Ascending aorta (tissue), 2 donors: ENCODE measurements at regions not wholly inside any gene's neighbourhood (a gene's known extent, or its start where the extent isn't known, plus 50 kb on each side); places are given as distances from the start of the nearest gene placed in this dataset.
A peak's percentile ranks its signal among the peaks of the same experiment; 100 is the strongest.

Experiments
- DNase-seq, 2 donors: peaks; one replicate each; pipeline ENCODE4 v3.0.0-alpha.2; 2019; ENCODE audit warnings: low spot score in 2 of 2
- H3K27ac ChIP-seq, 2 donors: fragments of 200-600 bp; sonication (generic); one replicate each; pipeline ENCODE4 v1.5.1; 2016 to 2017; ENCODE audit warnings: mild to moderate bottlenecking in 1 of 2
- H3K27me3 ChIP-seq: fragments of 200-600 bp; sonication (generic); one replicate; pipeline ENCODE4 v1.5.1; 2017
- H3K36me3 ChIP-seq, 2 donors: fragments of 200-600 bp; sonication (generic); one replicate each; pipeline ENCODE4 v1.5.1; 2016
- H3K4me1 ChIP-seq, 2 donors: fragments of 200-600 bp; sonication (generic); one replicate each; pipeline ENCODE4 v1.5.1; 2016 to 2017; ENCODE audit warnings: mild to moderate bottlenecking in 1 of 2
- H3K4me3 ChIP-seq, 2 donors: fragments of 200-600 bp; sonication (generic); one replicate each; pipeline ENCODE4 v1.5.1; 2016 to 2017; ENCODE audit warnings: mild to moderate bottlenecking in 1 of 2
- H3K9me3 ChIP-seq, 2 donors: fragments of 200-600 bp; sonication (generic); one replicate each; pipeline ENCODE4 v1.5.1; 2016
- CTCF ChIP-seq, 3 experiments: fragments of 200-600 bp in 2 of 3; fragments of 450-650 bp in 1 of 3; sonication (generic) in 2 of 3; IDR thresholded peaks; one replicate each; pipeline ENCODE4 v1.5.1; 2016 to 2019; ENCODE audit warnings: antibody characterized with exemption in 3 of 3, mild to moderate bottlenecking in 1 of 3, moderate library complexity in 1 of 3
- intact Hi-C: fragments of 100-400 bp; cut with DNase I; formaldehyde crosslinking; loops from one replicate; pipeline ENCODE4 v1.15.1; 2023

DNA sequence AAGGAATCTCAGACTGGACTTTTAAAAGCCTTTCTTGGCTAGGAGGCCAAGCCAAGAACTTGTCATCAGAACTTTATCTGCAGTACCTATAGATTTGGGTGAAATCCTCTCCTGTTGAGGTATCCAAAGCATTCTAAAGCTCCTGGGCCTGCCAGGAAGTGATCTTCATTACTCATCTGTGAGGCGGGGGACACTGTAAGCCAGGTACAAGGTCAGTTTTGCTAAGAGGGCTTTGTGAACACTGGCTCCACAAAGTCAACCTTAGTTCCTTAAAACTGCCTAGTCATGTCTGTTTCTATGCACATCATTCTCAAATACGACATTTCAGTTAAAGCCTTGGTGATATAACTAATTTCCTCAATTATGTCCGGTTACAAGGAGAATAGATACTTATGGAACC lies 236.7 kb downstream of the PIK3R1 start:
- no peak for TF ChIP-seq CTCF (IDR thresholded peaks at IDR 0.05)
- Histone ChIP-seq H3K9me3 (no peaks in the 10 kb centered on the region), H3K27me3 (no peaks in the 10 kb centered on the region), H3K4me1 (peaks cover 0 to 5% of the 10 kb centered on the region in 2 donors), H3K27ac (no peak overlapping the region), H3K4me3 (no peak overlapping the region), H3K36me3 (no peaks in the 10 kb centered on the region)
- intact Hi-C loops, result loop anchor here (10.0 kb wide), 1 partner anchor 1187 kb away; no protein-coding TSS in a partner anchor
- no peak for DNase-seq

- no peak for DNase-seq
- no peaks in the 10 kb centered on the region for H3K36me3 ChIP-seq
- no peak overlapping the region for H3K27ac ChIP-seq
- H3K4me1 ChIP-seq, result peaks cover 0 to under 1% of the 10 kb centered on the region in 2 donors
- intact Hi-C loops, result loop anchor here (10.0 kb wide), 1 partner anchor 1189 kb away; no protein-coding TSS in a partner anchor
- no peak overlapping the region for H3K4me3 ChIP-seq
- H3K27me3 ChIP-seq, result no peaks in the 10 kb centered on the region
- H3K9me3 ChIP-seq, result no peaks in the 10 kb centered on the region
- no peak for TF ChIP-seq CTCF (IDR thresholded peaks at IDR 0.05)
Observed at GRCh38 chr5:68454172-68454571, 238.6 kb downstream of the PIK3R1 start.

DNA sequence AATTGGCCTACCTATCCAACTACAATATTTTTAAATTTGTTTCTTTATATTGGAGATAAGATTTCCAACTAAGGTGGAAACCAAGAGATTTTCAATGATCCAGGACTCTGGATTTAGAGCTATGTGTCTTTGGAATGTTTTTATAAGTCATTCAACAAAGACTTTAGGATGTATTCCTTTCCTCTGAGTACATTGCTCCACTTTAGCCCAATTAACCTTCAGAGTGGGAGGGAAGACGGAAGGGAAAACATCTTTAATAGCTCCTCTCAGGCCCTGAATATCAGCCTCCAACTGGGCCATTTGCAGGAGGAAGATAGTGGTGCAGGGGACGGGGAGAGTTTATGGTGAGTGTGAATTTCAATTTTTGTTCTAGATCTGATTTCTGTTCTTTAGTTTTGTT lies 239.2 kb downstream of the PIK3R1 start:
- Histone ChIP-seq H3K4me3 (no peak overlapping the region), H3K27me3 (no peaks in the 10 kb centered on the region), H3K4me1 (no peaks in the 10 kb centered on the region), H3K36me3 (no peaks in the 10 kb centered on the region), H3K27ac (no peak overlapping the region), H3K9me3 (no peaks in the 10 kb centered on the region)
- intact Hi-C loops, result loop anchor here (10.0 kb wide), 1 partner anchor 1190 kb away; no protein-coding TSS in a partner anchor
- no peak for TF ChIP-seq CTCF (IDR thresholded peaks at IDR 0.05)
- DNase-seq, result no peak

DNA sequence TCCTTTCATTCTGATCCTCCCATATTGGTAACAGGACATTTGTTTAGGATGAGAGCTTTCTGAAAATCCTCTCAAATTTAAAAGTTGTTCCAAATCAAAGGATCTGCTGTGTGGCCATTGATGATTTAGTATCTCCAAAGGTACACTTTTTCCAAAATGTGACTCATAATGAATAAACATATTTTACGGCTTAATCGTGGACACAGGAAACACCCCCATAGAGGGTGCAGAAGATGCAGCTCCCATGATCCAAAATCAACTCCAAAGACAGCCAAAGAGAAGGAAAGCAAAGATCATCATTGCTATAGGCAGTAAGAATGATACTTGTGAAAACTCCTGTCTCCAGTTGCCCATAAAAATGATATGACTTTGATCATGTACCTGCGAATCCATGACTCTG lies 239.7 kb downstream of the PIK3R1 start:
- intact Hi-C loops, result loop anchor here (10.0 kb wide), 1 partner anchor 1190 kb away; no protein-coding TSS in a partner anchor
- no peak overlapping the region for H3K27ac ChIP-seq

DNA sequence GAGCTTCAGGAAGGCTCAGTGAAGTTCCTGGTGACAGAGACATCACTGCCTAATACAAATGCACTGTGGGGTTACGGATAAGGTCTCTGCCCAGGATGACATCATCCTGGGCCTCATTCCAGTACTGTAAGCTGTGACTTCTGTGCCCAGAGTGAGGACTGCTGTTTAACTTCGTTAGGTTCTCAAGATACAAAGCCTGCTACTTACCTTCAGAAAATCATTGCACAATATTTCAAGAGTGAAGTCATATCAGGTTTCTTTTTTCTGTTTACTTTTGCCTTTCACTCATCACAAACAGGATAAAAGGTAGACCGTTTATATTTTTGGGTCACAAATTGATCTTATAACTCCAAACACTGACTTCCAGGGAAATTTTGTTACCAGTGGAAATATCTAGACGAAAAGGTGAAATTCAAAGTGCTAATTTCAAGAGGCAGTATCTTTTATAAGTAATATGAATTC lies 241.2 kb downstream of the PIK3R1 start:
- Histone ChIP-seq H3K9me3 (no peaks in the 10 kb centered on the region), H3K27ac (no peak overlapping the region), H3K4me3 (no peak overlapping the region), H3K36me3 (no peaks in the 10 kb centered on the region), H3K4me1 (no peaks in the 10 kb centered on the region), H3K27me3 (no peaks in the 10 kb centered on the region)
- TF ChIP-seq CTCF (IDR thresholded peaks at IDR 0.05), result no peak
- intact Hi-C loops, result loop anchor here (10.0 kb wide), 1 partner anchor 1192 kb away; no protein-coding TSS in a partner anchor
- DNase-seq, result peak in 1 of 2 donors; percentile 66

More for the DNA sequence above, 239.7 kb downstream of the PIK3R1 start:
- no peak for TF ChIP-seq CTCF (IDR thresholded peaks at IDR 0.05)
- H3K27me3 ChIP-seq, result no peaks in the 10 kb centered on the region
- no peak overlapping the region for H3K4me3 ChIP-seq
- no peaks in the 10 kb centered on the region for H3K4me1 ChIP-seq
- H3K36me3 ChIP-seq, result no peaks in the 10 kb centered on the region
- no peaks in the 10 kb centered on the region for H3K9me3 ChIP-seq
- no peak for DNase-seq

DNA sequence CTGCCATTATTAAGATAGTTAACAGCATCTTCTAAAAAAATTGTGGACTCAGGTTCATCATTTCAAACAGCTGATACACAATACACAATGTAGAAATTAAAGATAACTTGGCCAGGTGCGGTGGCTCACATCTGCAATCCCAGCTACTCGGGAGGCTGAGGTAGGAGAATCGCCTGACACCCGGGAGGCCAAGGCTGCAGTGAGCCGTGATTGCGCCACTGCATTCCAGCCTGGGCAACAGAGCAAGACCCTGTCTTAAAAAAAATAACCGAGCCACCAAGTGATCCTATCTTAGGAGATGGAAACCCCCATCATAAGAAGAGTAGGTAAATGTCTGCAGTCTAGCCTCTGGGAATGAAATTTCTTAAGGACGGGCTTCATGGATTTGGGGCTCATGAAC lies 241.7 kb downstream of the PIK3R1 start:
- Histone ChIP-seq H3K27me3 (no peaks in the 10 kb centered on the region), H3K4me1 (no peaks in the 10 kb centered on the region), H3K36me3 (no peaks in the 10 kb centered on the region), H3K27ac (no peak overlapping the region), H3K4me3 (no peak overlapping the region), H3K9me3 (no peaks in the 10 kb centered on the region)
- no peak for TF ChIP-seq CTCF (IDR thresholded peaks at IDR 0.05)
- DNase-seq, result no peak
- intact Hi-C loops, result loop anchor here (10.0 kb wide), 1 partner anchor 1192 kb away; no protein-coding TSS in a partner anchor
